WTC11 (cell line): ENCODE measurements at regions not wholly inside any gene's neighbourhood (a gene's known extent, or its start where the extent isn't known, plus 50 kb on each side); places are given as distances from the start of the nearest gene placed in this dataset.

Experiments
- ATAC-seq: fragments of 200-7000 bp; cut with Tn5 transposase; 2 replicates; pipeline ENCODE4 v1.10.0; 2021; ENCODE audit warnings: mild to moderate bottlenecking, moderate library complexity
- CTCF ChIA-PET: fragments of 300-600 bp; sonication (Branson Sonifier 250); formaldehyde crosslinking; loops from one replicate; lab custom pipeline; 2021; ENCODE audit warnings: antibody characterized with exemption; lab: Charles Lee
- POLR2A ChIA-PET: fragments of 350-600 bp; sonication (Branson Sonifier 250); formaldehyde crosslinking; loops from one replicate; lab custom pipeline; 2021; ENCODE audit warnings: antibody characterized with exemption; lab: Charles Lee
- DNase-seq: peaks from one replicate; pipeline ENCODE4 v3.0.0; 2021; ENCODE audit warnings: low spot score
- H3K27ac Mint-ChIP-seq: 2 replicates; pipeline ENCODE4 v1.8.0; 2021; ENCODE audit warnings: mixed read lengths
- H3K27me3 Mint-ChIP-seq: 2 replicates; pipeline ENCODE4 v1.8.0; 2021; ENCODE audit warnings: low read depth, mild to moderate bottlenecking, moderate library complexity, mixed read lengths
- H3K36me3 Mint-ChIP-seq: 2 replicates; pipeline ENCODE4 v1.8.0; 2021; ENCODE audit warnings: mixed read lengths
- H3K4me1 Mint-ChIP-seq: 2 replicates; pipeline ENCODE4 v1.8.0; 2022; ENCODE audit warnings: mixed read lengths
- H3K4me3 Mint-ChIP-seq: 2 replicates; pipeline ENCODE4 v1.8.0; 2021; ENCODE audit warnings: mild to moderate bottlenecking, moderate library complexity, mixed read lengths
- H3K9me3 Mint-ChIP-seq: 2 replicates; pipeline ENCODE4 v1.8.0; 2021; ENCODE audit warnings: mixed read lengths
- ATF1 ChIP-seq: sonication (generic); formaldehyde crosslinking; IDR thresholded peaks from 2 replicates; pipeline ENCODE4 v1.8.1; 2023; ENCODE audit warnings: mild to moderate bottlenecking, moderate library complexity, missing genetic modification reagents
- ELF4 ChIP-seq: sonication (generic); formaldehyde crosslinking; IDR thresholded peaks from 2 replicates; pipeline ENCODE4 v1.8.1; 2022; ENCODE audit warnings: low read depth, mild to moderate bottlenecking, moderate library complexity, missing genetic modification reagents
- FOXP1 ChIP-seq: sonication (generic); formaldehyde crosslinking; IDR thresholded peaks from 2 replicates; pipeline ENCODE4 v1.8.0; 2022; ENCODE audit warnings: missing genetic modification reagents, mild to moderate bottlenecking, moderate library complexity, borderline replicate concordance
- FOXP4 ChIP-seq: sonication (generic); formaldehyde crosslinking; IDR thresholded peaks from 2 replicates; pipeline ENCODE4 v1.8.0; 2022; ENCODE audit warnings: mild to moderate bottlenecking, missing genetic modification reagents
- HMGA2 ChIP-seq: fragments of 250-450 bp; sonication (Bioruptor Pico); IDR thresholded peaks from 2 replicates; pipeline ENCODE4 v1.4.0; 2021; ENCODE audit warnings: mild to moderate bottlenecking, moderate library complexity
- HMGXB4 ChIP-seq: sonication (generic); formaldehyde crosslinking; IDR thresholded peaks from 2 replicates; pipeline ENCODE4 v1.8.1; 2023; ENCODE audit warnings: mild to moderate bottlenecking, moderate library complexity, missing genetic modification reagents
- IRF2 ChIP-seq: sonication (generic); formaldehyde crosslinking; IDR thresholded peaks from 2 replicates; pipeline ENCODE4 v1.8.0; 2022; ENCODE audit warnings: low read depth, missing genetic modification reagents, borderline replicate concordance
- KAT7 ChIP-seq: sonication (generic); formaldehyde crosslinking; IDR thresholded peaks from 2 replicates; pipeline ENCODE4 v1.8.1; 2023; ENCODE audit warnings: missing genetic modification reagents, mild to moderate bottlenecking, borderline replicate concordance
- NFATC4 ChIP-seq: fragments of 250-450 bp; sonication (Bioruptor Pico); IDR thresholded peaks from 2 replicates; pipeline ENCODE4 v1.9.0; 2021; ENCODE audit warnings: mild to moderate bottlenecking
- PRDM15 ChIP-seq: sonication (generic); formaldehyde crosslinking; IDR thresholded peaks from 2 replicates; pipeline ENCODE4 v1.8.0; 2022; ENCODE audit warnings: missing genetic modification reagents
- RORB ChIP-seq: fragments of 250-450 bp; sonication (Bioruptor Pico); IDR thresholded peaks from 2 replicates; pipeline ENCODE4 v1.9.0; 2021; ENCODE audit warnings: mild to moderate bottlenecking
- SP1 ChIP-seq: sonication (generic); formaldehyde crosslinking; conservative IDR thresholded peaks from 2 replicates; pipeline ENCODE4 v1.8.1; 2022; ENCODE audit warnings: missing genetic modification reagents
- STAT6 ChIP-seq: sonication (generic); formaldehyde crosslinking; conservative IDR thresholded peaks from 2 replicates; pipeline ENCODE4 v1.8.1; 2023; ENCODE audit warnings: mild to moderate bottlenecking, low read depth, missing genetic modification reagents, moderate library complexity
- USF1 ChIP-seq: sonication (generic); formaldehyde crosslinking; IDR thresholded peaks from 2 replicates; pipeline ENCODE4 v1.8.0; 2022; ENCODE audit warnings: mild to moderate bottlenecking, missing genetic modification reagents
- ZBTB43 ChIP-seq: sonication (generic); formaldehyde crosslinking; IDR thresholded peaks from 2 replicates; pipeline ENCODE4 v1.8.1; 2023; ENCODE audit warnings: mild to moderate bottlenecking, missing genetic modification reagents
- ZMAT4 ChIP-seq: fragments of 250-450 bp; sonication (Bioruptor Pico); IDR thresholded peaks from 2 replicates; pipeline ENCODE4 v1.9.0; 2021; ENCODE audit warnings: mild to moderate bottlenecking
- ZNF121 ChIP-seq: sonication (generic); formaldehyde crosslinking; IDR thresholded peaks from 2 replicates; pipeline ENCODE4 v1.8.0; 2023; ENCODE audit warnings: missing genetic modification reagents
- ZNF423 ChIP-seq: fragments of 250-450 bp; sonication (Bioruptor Pico); IDR thresholded peaks from 2 replicates; pipeline ENCODE4 v2.1.2; 2022; ENCODE audit warnings: mild to moderate bottlenecking, moderate library complexity
- ZSCAN18 ChIP-seq: fragments of 250-450 bp; sonication (Bioruptor Pico); IDR thresholded peaks from 2 replicates; pipeline ENCODE4 v2.1.2; 2022; ENCODE audit warnings: mild to moderate bottlenecking, moderate library complexity

- POLR2A ChIA-PET = no interaction called here
- no peak for DNase-seq
- Mint-ChIP-seq H3K36me3 (no peaks in the 10 kb centered on the region), H3K27me3 (no peaks in the 10 kb centered on the region)
- TF ChIP-seq ZNF423 (CRISPR knock-in tag) (no peak), ZMAT4 (CRISPR knock-in tag) (no peak), HMGXB4 (no peak), HMGA2 (no peak), SP1 (CRISPR knock-in tag) (no peak), FOXP4 (no peak), KAT7 (CRISPR knock-in tag) (no peak), ZSCAN18 (CRISPR knock-in tag) (no peak), FOXP1 (CRISPR knock-in tag) (no peak), RORB (CRISPR knock-in tag) (no peak), ZBTB43 (no peak), STAT6 (CRISPR knock-in tag) (no peak)
- TF ChIP-seq, all 79 proteins: peak for 0
- CTCF ChIA-PET = no interaction called here
- Mint-ChIP-seq H3K9me3 (no peaks in the 10 kb centered on the region), H3K4me3 (no peak overlapping the region), H3K4me1 (no peaks in the 10 kb centered on the region), H3K27ac (no peak overlapping the region)
- no peak for ATAC-seq
Measured at GRCh38 chr1:188557053-188557452, 1728.3 kb downstream of the PLA2G4A start.

GRCh38 chr1:188582911-188583532 lies 1754.3 kb downstream of the PLA2G4A start:
- no peaks in the 10 kb centered on the region for H3K36me3 Mint-ChIP-seq
- peaks cover 5% of the 10 kb centered on the region; the same call in 1 of the 2 replicates for H3K4me1 Mint-ChIP-seq
- H3K4me3 Mint-ChIP-seq = no peak overlapping the region
- no peaks in the 10 kb centered on the region for H3K9me3 Mint-ChIP-seq
- no peak overlapping the region for H3K27ac Mint-ChIP-seq
- ATAC-seq (peak; percentile 41; the same call in 1 of the 2 replicates), DNase-seq (no peak)
- ChIA-PET POLR2A (no interaction called here), CTCF (interaction anchor here (0.9 kb wide), 1 partner anchor 11 kb away, joined by 3 read pairs; no protein-coding TSS in a partner anchor)
- peaks cover 9% of the 10 kb centered on the region for H3K27me3 Mint-ChIP-seq
- TF ChIP-seq NFATC4 (CRISPR knock-in tag) = no peak
- TF ChIP-seq USF1 (CRISPR knock-in tag) = no peak
- TF ChIP-seq PRDM15 (CRISPR knock-in tag) = no peak
- no peak for TF ChIP-seq ATF1 (CRISPR knock-in tag)
- no peak for TF ChIP-seq HMGXB4
- TF ChIP-seq IRF2 (CRISPR knock-in tag) = no peak
- TF ChIP-seq HMGA2 = no peak
- no peak for TF ChIP-seq ZNF121 (CRISPR knock-in tag)
- TF ChIP-seq ELF4 = no peak
